ENCODE measurements at regions not wholly inside any gene's neighbourhood (a gene's known extent, or its start where the extent isn't known, plus 50 kb on each side); places are given as distances from the start of the nearest gene placed in this dataset.

GRCh38 chr4:53779025-53779424 is 187.7 kb upstream of the LNX1 start:
- no peak for TF ChIP-seq CTCF (IDR thresholded peaks at IDR 0.05)
- ATAC-seq (ENCODE audit: insufficient number of reproducible peaks, low FRiP score, low read depth) = no peak
- no peak overlapping the region for H3K27ac ChIP-seq

GRCh38 chr4:53778155-53778554 is 186.9 kb upstream of the LNX1 start:
- DNase-seq (ENCODE audit: low spot score) (no peak), ATAC-seq (ENCODE audit: insufficient number of reproducible peaks, low FRiP score, low read depth) (no peak)
- Histone ChIP-seq H3K27me3 (replicated peaks; ENCODE audit: insufficient read depth) (no peaks in the 10 kb centered on the region), H3K4me3 (no peak overlapping the region), H3K9me3 (no peaks in the 10 kb centered on the region), H3K27ac (no peak overlapping the region), H3K36me3 (no peaks in the 10 kb centered on the region), H3K4me1 (ENCODE audit: control insufficient read depth in 1 of 2, low read depth in 2 of 2) (no peaks in the 10 kb centered on the region)
- no peak for TF ChIP-seq CTCF (IDR thresholded peaks at IDR 0.05)

More at GRCh38 chr4:53779025-53779424, 187.7 kb upstream of the LNX1 start:
- Histone ChIP-seq H3K4me3 (no peak overlapping the region), H3K36me3 (no peaks in the 10 kb centered on the region), H3K9me3 (no peaks in the 10 kb centered on the region), H3K4me1 (ENCODE audit: control insufficient read depth in 1 of 2, low read depth in 2 of 2) (no peaks in the 10 kb centered on the region), H3K27me3 (replicated peaks; ENCODE audit: insufficient read depth) (no peaks in the 10 kb centered on the region)
- no peak for DNase-seq (ENCODE audit: low spot score)

GRCh38 chr4:53777244-53777984 is 186.1 kb upstream of the LNX1 start:
- H3K36me3 ChIP-seq = no peaks in the 10 kb centered on the region
- DNase-seq (ENCODE audit: low spot score) (no peak), ATAC-seq (ENCODE audit: insufficient number of reproducible peaks, low FRiP score, low read depth) (no peak)
- no peaks in the 10 kb centered on the region for H3K9me3 ChIP-seq
- no peaks in the 10 kb centered on the region for H3K4me1 ChIP-seq (ENCODE audit: control insufficient read depth in 1 of 2, low read depth in 2 of 2)
- no peak for TF ChIP-seq CTCF (IDR thresholded peaks at IDR 0.05)
- no peaks in the 10 kb centered on the region for H3K27me3 ChIP-seq (replicated peaks; ENCODE audit: insufficient read depth)
- H3K27ac ChIP-seq = no peak overlapping the region
- no peak overlapping the region for H3K4me3 ChIP-seq

DNA sequence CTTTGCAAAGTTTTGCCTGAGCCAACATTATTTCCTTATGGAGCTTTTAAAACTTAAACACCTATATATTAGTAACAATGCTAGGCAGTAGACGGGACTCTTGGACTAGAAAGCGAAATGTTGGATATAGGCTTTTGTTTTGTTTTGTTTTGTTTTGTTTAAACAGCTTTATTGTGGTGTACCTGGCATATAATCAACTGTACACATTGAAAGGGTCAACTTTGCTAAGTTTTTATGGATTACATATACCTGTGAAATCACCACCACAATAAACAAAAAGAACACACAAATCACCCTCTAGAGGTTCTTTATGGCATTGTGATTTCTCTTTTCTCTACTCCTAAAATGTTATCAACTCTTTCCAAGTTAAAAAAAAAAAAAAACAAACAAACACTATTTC is 184.9 kb upstream of the LNX1 start:
- Histone ChIP-seq H3K4me3 (no peak overlapping the region), H3K27ac (no peak overlapping the region), H3K36me3 (no peaks in the 10 kb centered on the region), H3K4me1 (ENCODE audit: control insufficient read depth in 1 of 2, low read depth in 2 of 2) (no peaks in the 10 kb centered on the region), H3K9me3 (no peaks in the 10 kb centered on the region), H3K27me3 (replicated peaks; ENCODE audit: insufficient read depth) (no peaks in the 10 kb centered on the region)
- no peak for TF ChIP-seq CTCF (IDR thresholded peaks at IDR 0.05)
- ATAC-seq (ENCODE audit: insufficient number of reproducible peaks, low FRiP score, low read depth) (no peak), DNase-seq (ENCODE audit: low spot score) (no peak)

GRCh38 chr4:53775381-53775780 is 184.1 kb upstream of the LNX1 start:
- Histone ChIP-seq H3K27ac (no peak overlapping the region), H3K9me3 (no peaks in the 10 kb centered on the region), H3K36me3 (no peaks in the 10 kb centered on the region), H3K27me3 (replicated peaks; ENCODE audit: insufficient read depth) (no peaks in the 10 kb centered on the region), H3K4me3 (no peak overlapping the region), H3K4me1 (ENCODE audit: control insufficient read depth in 1 of 2, low read depth in 2 of 2) (no peaks in the 10 kb centered on the region)
- TF ChIP-seq CTCF (IDR thresholded peaks at IDR 0.05) = no peak
- ATAC-seq (ENCODE audit: insufficient number of reproducible peaks, low FRiP score, low read depth) = no peak
- DNase-seq (ENCODE audit: low spot score) = no peak
